ENCODE measurements at regions not wholly inside any gene's neighbourhood (a gene's known extent, or its start where the extent isn't known, plus 50 kb on each side); places are given as distances from the start of the nearest gene placed in this dataset.

DNA sequence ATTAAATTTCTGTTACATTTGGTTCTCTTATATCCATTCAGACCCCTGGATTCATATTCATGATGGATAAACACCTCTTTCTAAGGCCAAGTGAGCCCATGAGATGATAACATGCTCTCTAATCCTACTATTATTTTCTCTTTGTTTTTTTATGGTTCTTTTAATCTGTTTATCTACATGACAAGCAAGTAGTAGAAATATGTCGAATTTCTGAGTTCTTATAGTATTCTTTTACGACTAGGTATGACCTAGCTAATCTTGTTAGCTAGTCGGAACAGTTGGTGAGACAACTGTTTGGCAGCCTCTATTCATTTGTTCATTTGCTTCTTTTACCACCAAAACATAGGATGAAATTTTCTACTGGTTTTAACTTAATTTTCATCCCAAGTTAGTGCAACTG is 98.1 kb upstream of the SCG2 start:
- TF ChIP-seq POLR2A (IDR thresholded peaks at IDR 0.05), result no peak
- TF ChIP-seq, protein P1, sequence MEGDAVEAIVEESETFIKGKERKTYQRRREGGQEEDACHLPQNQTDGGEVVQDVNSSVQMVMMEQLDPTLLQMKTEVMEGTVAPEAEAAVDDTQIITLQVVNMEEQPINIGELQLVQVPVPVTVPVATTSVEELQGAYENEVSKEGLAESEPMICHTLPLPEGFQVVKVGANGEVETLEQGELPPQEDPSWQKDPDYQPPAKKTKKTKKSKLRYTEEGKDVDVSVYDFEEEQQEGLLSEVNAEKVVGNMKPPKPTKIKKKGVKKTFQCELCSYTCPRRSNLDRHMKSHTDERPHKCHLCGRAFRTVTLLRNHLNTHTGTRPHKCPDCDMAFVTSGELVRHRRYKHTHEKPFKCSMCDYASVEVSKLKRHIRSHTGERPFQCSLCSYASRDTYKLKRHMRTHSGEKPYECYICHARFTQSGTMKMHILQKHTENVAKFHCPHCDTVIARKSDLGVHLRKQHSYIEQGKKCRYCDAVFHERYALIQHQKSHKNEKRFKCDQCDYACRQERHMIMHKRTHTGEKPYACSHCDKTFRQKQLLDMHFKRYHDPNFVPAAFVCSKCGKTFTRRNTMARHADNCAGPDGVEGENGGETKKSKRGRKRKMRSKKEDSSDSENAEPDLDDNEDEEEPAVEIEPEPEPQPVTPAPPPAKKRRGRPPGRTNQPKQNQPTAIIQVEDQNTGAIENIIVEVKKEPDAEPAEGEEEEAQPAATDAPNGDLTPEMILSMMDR (IDR thresholded peaks at IDR 0.05), result no peak
- TF ChIP-seq POLR2AphosphoS5 (IDR thresholded peaks at IDR 0.05; ENCODE audit: insufficient read depth in 1 of 2, low read depth in 1 of 2), result no peak

All from vagina (tissue), 2 donors.